Glomerular visceral epithelial cell (primary cell): ENCODE measurements at regions not wholly inside any gene's neighbourhood (a gene's known extent, or its start where the extent isn't known, plus 50 kb on each side); places are given as distances from the start of the nearest gene placed in this dataset.

Source experiments
- DNase-seq: peaks from one replicate; pipeline ENCODE4 v3.0.0-alpha.2; 2016; ENCODE audit errors: extremely low spot score

DNA sequence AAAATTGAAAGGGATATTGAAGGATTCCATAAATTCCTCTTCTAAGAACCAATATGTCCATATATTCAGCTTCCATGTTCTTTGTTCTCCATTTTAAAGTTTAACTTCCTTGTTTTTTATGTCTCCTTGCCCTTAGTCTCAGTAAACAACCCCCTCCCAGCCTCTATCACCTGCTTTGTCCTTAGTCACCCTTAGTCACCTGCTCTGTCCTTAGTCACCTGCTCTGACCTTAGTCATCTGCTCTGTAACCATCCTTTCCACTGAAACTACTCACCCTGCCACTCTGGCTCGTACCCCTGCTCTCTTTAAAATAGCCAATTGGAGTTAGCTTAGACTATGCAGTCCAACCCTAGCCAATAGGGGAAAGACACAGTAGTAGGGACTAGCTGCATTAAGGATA, 136.2 kb upstream of the TMEM106B start:
- no peak for DNase-seq

- DNase-seq, result no peak
These were observed 131.1 kb upstream of the TMEM106B start for GRCh38 chr7:12080006-12080405.

DNA sequence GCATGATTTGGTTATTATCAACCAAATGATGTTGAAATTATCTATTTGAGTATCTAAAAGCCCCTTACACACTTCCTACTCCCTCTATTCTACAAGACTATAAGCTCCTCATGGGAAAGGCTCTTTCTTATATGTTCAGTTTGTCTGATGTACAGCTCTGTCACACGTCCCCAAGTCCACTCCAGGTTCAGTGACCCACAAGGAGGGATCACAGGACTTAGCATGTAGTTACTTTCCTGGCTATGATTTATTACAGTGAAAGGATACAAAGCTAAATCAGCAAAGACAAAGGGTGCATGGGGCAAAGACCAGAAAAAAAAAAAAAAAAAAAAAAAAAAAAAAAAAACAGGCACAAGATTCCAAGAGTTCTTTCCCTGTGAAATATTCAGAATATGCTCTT, 125.6 kb upstream of the TMEM106B start:
- no peak for DNase-seq

- no peak for DNase-seq
These were observed 120.9 kb upstream of the TMEM106B start for GRCh38 chr7:12089951-12090756.

- no peak for DNase-seq
These were observed 120.3 kb upstream of the TMEM106B start for GRCh38 chr7:12090757-12091221.

GRCh38 chr7:12091231-12091630, 119.9 kb upstream of the TMEM106B start:
- no peak for DNase-seq

GRCh38 chr7:12092499-12093130, 118.5 kb upstream of the TMEM106B start:
- no peak for DNase-seq

- DNase-seq, result no peak
These were observed 117.7 kb upstream of the TMEM106B start for GRCh38 chr7:12093365-12093764.

DNA sequence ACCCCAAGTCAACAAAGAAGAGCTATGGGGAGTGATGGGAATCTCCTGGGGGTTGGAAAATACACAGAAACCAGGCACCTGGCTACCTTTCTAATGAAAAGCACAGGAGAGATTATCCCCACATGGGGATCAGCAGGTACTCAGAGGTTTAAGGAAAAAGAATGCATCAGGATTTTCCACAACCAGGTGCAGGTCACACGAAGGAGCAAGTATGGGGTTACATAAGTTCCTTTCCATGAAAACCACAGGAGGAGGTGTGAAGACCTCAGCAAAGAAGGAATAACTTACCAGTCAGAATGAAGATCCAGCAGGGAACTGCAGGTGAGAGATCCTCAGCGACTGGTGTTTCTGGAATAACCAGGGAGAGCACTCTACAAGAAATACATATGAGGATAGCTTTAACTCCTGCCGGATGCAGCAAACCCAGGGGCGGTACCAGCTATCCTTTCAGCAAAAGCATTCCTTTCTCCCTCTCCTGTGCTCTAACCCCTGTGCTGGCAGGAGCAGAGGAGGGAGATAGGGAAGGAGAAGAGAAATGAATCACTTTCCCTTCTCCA, 116.7 kb upstream of the TMEM106B start:
- DNase-seq, result no peak

DNA sequence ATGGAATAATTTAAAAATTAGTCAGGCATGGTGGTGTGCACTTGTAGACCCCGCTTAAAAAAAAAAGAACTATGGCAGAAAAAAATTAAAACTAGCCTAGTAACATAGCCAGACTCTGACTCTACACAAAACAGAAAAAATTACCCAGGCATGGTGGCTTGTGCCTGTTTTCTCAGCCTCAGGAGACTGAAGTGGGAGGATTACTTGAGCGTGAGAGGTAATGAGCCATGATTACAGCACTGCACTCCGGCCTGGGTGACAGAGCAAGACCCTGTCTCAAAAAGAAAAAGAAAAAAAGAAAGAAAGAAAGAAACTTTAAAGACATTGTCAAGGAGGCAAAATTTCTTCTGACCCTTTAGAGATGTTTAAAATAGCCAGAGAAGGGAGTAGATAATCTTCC, 109.0 kb upstream of the TMEM106B start:
- peak; percentile 14 for DNase-seq

- no peak for DNase-seq
These were observed 108.6 kb upstream of the TMEM106B start for GRCh38 chr7:12102527-12102926.

DNA sequence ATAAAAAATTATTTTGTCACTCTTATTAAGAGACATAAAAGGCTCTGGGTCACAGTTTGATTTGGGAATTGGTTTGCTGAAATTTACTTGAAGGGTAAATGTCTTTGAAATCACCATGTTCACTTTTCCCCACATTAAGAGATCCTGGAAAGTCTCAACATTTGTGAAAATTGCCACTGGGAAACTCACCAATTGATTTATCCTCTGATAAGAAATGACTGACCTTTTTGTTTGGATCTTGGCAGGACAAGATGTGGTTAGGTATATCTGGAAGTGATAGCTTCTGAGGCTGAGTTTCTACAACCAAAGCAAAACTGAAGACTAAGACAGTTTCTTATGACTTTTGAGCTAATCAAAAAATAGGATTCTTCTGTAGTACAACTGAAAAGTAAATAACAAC, 107.1 kb upstream of the TMEM106B start:
- no peak for DNase-seq

DNA sequence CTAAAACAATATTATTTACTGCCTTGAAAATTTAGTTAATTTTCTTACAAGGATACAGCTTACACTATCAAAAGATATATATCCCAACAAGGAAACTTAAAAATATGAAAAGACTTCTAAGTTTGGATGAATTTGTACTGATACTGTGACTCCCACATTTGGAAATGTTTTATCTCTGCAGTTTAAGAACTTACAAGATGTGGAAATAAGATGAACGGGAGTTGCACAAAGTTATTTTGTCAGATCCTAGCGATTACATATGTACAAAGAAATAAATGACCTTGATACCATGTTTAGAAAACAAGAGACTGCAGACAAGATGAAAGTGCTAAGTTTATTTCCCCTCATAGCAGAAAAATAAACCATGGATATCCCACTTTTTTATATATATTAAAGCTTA, 103.7 kb upstream of the TMEM106B start:
- no peak for DNase-seq

GRCh38 chr7:12107841-12108254, 103.2 kb upstream of the TMEM106B start:
- no peak for DNase-seq

- no peak for DNase-seq
These were observed 100.7 kb upstream of the TMEM106B start for GRCh38 chr7:12110425-12110824.

DNA sequence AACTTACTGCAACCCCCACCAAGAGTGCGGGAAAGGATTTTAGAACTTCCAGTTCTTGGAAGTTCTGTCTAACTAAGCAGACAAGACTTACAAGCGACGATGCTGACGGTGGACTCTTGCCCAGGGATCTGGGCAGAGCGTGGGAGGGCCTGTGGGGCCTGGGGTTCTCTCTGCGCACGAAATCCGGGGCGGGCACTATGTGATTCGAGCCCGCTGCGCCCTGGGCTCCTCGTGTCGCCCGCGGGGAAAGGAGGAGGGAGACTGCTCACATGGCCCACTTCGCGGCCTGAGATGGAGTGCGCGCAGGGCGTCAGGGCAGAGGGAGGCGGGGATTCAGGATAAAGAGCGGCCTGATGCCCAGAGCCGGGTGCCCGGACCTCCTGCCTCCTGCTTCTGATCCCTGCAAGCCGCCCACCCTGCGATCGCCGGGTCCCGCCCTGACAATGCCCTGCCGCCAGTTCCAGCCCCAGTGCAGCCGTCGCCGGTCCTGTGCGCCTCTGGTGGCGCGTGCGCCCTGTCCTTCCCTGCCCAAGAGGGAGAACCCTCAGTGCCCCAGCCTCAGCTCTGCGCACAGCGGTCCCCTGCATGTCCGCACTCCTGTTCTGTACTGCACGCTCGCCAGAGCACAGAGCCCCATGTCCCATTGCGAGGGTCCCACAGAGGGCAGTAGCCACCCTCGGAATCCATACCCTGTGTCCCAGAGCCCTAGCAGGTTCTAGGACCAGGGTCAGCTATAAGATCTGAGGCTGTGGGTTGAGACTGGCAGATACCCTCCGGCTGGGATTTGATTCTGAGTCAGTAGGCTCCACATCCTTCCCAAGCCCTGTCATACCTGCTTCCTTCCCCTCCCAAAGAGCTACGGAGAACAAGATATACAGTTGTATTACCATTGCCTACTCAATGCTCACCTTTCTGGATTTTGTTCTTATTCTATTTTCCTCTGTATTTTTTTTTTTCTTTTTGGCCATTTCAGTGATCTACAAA, 99.4 kb upstream of the TMEM106B start:
- DNase-seq, result no peak

- no peak for DNase-seq
These were observed 93.9 kb upstream of the TMEM106B start for GRCh38 chr7:12117170-12117569.

DNA sequence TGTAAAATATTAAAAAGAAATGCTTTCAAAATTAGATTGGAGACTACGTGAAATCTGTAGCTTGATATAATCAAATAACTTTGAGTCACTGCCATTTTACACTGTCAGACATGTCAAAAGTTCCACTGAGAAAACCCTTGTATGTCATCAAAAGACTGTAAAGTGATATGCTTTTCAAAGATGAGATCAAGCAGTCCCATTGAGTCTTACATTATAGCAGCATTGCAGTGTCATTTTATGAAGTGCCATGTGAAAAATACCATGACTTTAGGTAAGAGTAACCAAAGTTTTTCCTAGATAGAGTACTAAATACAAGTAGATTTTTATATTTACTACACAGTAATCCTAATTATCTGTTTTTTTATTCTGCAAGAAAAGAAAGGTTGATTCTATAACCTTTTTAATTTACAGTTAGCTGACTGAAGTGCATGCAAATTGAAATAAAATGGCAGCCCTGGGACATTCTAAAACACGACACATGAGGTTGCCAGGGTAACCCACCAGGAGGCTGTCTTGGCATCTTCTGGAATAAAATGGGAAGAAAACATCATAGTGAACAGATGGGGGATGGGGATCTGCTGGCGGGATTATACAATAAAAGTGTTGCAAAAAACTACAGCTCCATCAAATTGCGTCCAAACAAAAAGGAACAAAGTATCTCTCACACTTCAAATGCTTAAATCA, 91.3 kb upstream of the TMEM106B start:
- no peak for DNase-seq

- DNase-seq, result no peak
These were observed 90.5 kb upstream of the TMEM106B start for GRCh38 chr7:12120632-12121031.

- DNase-seq, result no peak
These were observed 87.9 kb upstream of the TMEM106B start for GRCh38 chr7:12123172-12123571.

DNA sequence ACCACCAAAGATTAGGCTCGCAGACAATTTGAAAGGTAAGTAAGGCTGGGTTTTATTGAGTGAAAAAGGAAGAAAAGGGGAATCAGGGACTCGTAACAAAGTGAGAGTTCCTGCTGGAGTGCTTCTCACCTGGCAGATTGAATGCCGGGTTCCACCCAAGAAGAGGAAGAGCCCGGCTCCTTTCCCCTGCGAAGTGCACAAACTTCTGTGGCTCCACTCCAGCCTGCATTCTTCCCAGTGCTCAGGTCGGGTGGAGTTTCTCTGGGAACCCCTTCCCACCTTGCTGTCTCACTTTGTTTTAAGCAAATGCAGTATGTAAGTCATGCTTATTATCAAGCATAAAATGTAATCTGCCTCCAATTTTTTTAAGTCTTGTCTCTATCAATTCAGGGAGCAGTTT, 87.1 kb upstream of the TMEM106B start:
- no peak for DNase-seq
